Activated gamma-delta T cell treated with anti-CD3 and anti-CD28 coated beads, Interleukin-2, amount 50 U/mL, for 16 hours (primary cell): ENCODE measurements at regions not wholly inside any gene's neighbourhood (a gene's known extent, or its start where the extent isn't known, plus 50 kb on each side); places are given as distances from the start of the nearest gene placed in this dataset.
"Not testable (repeated sequence)": the region's sequence is repeated elsewhere in the genome, so short reads cannot be mapped to it uniquely, and the experiment has no call there.

Experiments
- DNase-seq: peaks from one replicate; pipeline ENCODE4 v3.0.0-alpha.2; 2020; ENCODE audit warnings: low read depth

GRCh38 chr3:153373606-153374005, 211.6 kb downstream of the RAP2B start:
- no peak for DNase-seq

GRCh38 chr3:153378366-153378765, 216.3 kb downstream of the RAP2B start:
- not testable (repeated sequence) for DNase-seq

- no peak for DNase-seq
Observed at GRCh38 chr3:153379516-153379915, 217.5 kb downstream of the RAP2B start.

- DNase-seq: no peak
Observed at GRCh38 chr3:153385343-153385742, 223.3 kb downstream of the RAP2B start.

- no peak for DNase-seq
Observed at GRCh38 chr3:153392363-153392762, 230.3 kb downstream of the RAP2B start.

GRCh38 chr3:153394017-153394416, 232.0 kb downstream of the RAP2B start:
- DNase-seq: no peak

- DNase-seq: no peak
Observed at GRCh38 chr3:153396581-153396980, 234.6 kb downstream of the RAP2B start.

- no peak for DNase-seq
Observed at GRCh38 chr3:153397794-153398193, 235.8 kb downstream of the RAP2B start.

DNA sequence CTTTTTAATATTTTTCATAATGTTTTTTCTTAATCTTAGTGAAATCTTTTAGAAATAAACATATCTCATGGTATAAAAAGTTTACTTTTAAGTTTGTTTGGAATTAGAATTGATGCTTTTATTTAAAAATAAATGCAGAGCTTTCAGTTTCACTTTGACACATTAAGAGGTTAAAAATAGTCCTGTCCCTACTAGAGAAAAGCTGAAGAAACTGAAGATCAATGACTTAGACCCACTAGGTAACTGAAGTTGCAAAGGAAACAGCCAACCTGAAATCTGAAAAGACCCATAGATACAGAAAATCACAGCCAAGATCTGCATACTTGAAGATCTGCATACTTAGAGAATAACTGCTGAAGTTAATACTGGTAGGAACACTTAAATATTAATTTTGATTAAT, 237.6 kb downstream of the RAP2B start:
- DNase-seq: no peak

DNA sequence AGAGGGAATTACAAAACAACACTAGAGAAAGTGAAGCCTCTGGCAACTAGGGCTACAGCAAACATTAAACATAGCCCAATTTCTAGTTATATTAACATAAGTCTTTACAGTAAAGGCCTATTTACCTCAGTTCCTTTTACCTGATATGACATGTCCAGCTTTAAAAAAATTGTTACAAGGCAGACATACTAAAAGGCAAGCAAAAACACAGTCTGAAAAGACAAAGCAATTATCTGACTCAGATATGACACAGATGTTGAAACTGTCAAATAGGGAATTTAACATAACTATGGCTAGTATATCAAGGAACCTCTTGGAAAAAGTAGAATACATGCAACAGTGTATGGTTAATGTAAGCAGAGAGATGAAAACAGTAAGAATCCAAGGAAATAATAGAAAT, 238.6 kb downstream of the RAP2B start:
- DNase-seq: no peak

DNA sequence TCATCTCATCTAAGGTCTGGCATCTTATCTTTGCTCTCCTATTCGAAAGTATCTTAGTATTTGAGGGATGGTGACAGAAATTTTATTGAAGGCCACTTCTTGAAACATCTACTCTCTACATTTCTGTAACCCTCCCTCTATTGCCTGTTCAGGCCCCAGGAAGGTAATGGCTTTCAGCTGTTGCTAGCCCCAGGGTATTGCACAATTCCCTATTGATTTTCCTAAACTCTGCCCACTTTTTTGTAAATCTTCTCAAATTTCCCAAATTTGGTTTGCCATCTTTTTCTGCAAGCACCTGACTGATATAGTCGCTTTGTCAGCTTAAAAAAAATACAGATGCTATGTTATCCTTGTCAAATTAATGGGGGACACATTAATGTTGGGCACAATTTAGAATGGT, 242.1 kb downstream of the RAP2B start:
- no peak for DNase-seq

- DNase-seq: not testable (repeated sequence)
Observed at GRCh38 chr3:153405320-153405719, 243.3 kb downstream of the RAP2B start.

DNA sequence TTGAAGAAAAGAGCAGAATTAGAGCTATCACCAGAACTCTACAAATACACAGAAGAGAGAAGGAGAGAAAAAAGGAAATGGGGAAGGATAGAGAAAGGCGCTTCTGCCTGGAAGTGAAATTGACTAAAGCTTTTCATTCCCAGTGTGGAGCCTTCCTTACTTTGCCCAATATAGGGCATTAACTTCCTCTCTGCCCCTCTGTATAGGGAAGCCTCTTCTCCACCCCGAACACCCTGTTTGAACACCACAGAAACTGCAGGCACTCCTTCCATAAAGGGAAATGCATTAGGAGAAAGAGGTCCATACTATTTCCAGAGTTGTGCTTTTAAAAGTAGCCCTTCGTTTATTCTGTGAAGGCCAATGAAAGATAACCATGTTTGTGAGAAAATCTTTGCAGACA, 248.5 kb downstream of the RAP2B start:
- no peak for DNase-seq

- DNase-seq: no peak
Observed at GRCh38 chr3:153414982-153415381, 253.0 kb downstream of the RAP2B start.

- DNase-seq: no peak
Observed at GRCh38 chr3:153422314-153422713, 260.3 kb downstream of the RAP2B start.

DNA sequence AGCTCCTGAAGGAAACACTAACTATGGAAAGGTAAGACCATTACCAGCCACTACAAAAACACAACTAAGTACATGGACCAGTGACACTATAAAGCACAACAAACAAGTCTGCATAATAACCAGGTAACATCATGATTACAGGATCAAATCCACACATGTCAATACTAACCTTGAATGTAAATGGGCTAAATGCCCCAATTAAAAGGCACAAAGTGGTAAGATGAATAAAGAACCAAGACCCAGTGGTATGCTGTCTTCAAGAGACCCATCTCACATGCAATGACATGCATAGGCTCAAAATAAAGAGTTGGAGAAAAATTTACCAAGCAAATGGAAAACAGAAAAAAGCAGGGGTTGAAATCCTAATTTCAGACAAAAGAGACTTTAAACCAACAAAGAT, 261.8 kb downstream of the RAP2B start:
- not testable (repeated sequence) for DNase-seq

GRCh38 chr3:153426344-153426743, 264.3 kb downstream of the RAP2B start:
- DNase-seq: no peak

- DNase-seq: no peak
Observed at GRCh38 chr3:153426803-153427202, 264.8 kb downstream of the RAP2B start.

DNA sequence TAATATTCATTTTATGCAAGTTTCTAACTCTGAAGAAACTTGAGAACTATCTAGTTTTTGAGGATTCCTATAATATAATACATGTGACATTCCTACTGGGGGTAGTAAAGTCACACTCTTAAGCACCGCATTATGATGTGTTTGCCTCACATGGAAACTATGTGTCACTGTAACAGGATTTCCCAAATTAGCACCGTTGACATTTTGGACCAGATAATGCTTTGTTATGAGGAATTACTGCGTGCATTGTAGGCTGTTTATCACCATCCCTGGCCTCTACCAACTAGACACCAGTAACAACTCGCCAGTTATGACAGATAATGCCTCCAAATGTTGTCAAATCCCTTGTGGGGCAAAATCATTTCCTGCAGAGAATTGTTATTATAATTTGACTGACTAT, 267.8 kb downstream of the RAP2B start:
- DNase-seq: no peak

GRCh38 chr3:153431076-153431475, 269.1 kb downstream of the RAP2B start:
- DNase-seq: no peak

DNA sequence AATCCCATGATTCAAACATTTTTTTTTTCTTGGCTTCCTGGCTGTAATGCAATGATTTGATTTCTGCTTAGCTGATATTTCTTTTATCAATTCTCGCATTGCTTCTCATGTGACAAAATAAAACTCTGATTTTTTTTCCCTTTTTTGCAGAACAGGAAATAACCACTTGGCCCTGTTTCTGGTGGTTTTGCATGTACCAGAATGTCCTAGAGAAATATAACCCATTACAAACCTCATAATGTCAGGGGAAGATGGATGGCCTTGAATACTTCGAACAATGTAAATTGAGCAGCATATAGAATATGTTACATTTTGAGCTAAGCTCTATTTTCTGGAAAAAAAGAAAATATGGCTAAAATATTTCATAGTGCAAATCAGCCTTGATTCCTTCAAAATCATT, 275.6 kb downstream of the RAP2B start:
- no peak for DNase-seq

DNA sequence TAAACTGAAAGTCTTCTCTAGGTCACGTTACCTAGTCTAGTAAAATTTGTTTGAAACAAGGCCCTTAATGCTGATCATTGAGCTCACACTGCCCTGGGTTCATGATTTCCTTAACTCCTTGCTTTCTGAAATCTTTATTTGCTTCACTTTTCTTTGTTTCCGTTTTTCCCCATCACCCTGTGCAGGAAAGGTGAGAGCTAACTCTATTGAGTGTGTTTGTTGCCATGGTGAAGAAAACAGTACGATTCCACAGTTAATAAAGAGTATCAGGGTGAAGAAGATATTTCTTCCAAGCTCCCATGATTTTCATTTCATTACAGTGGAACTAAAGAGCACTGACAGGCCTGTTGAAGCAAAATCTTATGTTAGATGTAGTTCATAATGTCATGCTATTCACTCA, 276.2 kb downstream of the RAP2B start:
- DNase-seq: no peak

- DNase-seq: no peak
Observed at GRCh38 chr3:153439780-153440179, 277.8 kb downstream of the RAP2B start.

- no peak for DNase-seq
Observed at GRCh38 chr3:153440311-153440710, 278.3 kb downstream of the RAP2B start.

- no peak for DNase-seq
Observed at GRCh38 chr3:153442386-153442785, 280.4 kb downstream of the RAP2B start.
